ENCODE measurements at regions not wholly inside any gene's neighbourhood (a gene's known extent, or its start where the extent isn't known, plus 50 kb on each side); places are given as distances from the start of the nearest gene placed in this dataset.

GRCh38 chr1:99577313-99577712 lies 68.6 kb upstream of the PALMD start:
- Histone ChIP-seq H2AFZ (ENCODE audit: low read length) (no peak overlapping the region), H3K79me2 (ENCODE audit: insufficient read depth, low read length) (no peaks in the 10 kb centered on the region), H4K20me1 (ENCODE audit: insufficient read depth, low read length, poor library complexity, severe bottlenecking) (no peaks in the 10 kb centered on the region), H3K9ac (ENCODE audit: low read depth, low read length, poor library complexity, severe bottlenecking) (no peak overlapping the region), H3K4me3 (ENCODE audit: low read length, poor library complexity, severe bottlenecking) (no peak overlapping the region), H3K9me2 (replicated peaks; ENCODE audit: low read depth, low read length) (no peaks in the 10 kb centered on the region), H3K4me2 (ENCODE audit: low read depth, low read length, poor library complexity, severe bottlenecking) (no peak overlapping the region), H3K36me3 (ENCODE audit: insufficient read depth, low read length) (no peaks in the 10 kb centered on the region), H3K4me1 (ENCODE audit: insufficient read depth, low read length, poor library complexity, severe bottlenecking) (no peaks in the 10 kb centered on the region), H3F3A (ENCODE audit: low read depth) (no peaks in the 10 kb centered on the region), H3K27me3 (ENCODE audit: insufficient read depth, low read length, poor library complexity, severe bottlenecking) (no peaks in the 10 kb centered on the region), H3K9me3 (ENCODE audit: insufficient read depth, low read depth, low read length) (no peaks in the 10 kb centered on the region)
- TF ChIP-seq, protein P1, sequence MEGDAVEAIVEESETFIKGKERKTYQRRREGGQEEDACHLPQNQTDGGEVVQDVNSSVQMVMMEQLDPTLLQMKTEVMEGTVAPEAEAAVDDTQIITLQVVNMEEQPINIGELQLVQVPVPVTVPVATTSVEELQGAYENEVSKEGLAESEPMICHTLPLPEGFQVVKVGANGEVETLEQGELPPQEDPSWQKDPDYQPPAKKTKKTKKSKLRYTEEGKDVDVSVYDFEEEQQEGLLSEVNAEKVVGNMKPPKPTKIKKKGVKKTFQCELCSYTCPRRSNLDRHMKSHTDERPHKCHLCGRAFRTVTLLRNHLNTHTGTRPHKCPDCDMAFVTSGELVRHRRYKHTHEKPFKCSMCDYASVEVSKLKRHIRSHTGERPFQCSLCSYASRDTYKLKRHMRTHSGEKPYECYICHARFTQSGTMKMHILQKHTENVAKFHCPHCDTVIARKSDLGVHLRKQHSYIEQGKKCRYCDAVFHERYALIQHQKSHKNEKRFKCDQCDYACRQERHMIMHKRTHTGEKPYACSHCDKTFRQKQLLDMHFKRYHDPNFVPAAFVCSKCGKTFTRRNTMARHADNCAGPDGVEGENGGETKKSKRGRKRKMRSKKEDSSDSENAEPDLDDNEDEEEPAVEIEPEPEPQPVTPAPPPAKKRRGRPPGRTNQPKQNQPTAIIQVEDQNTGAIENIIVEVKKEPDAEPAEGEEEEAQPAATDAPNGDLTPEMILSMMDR (conservative IDR thresholded peaks at IDR 0.05; ENCODE audit: low read length): no peak
- TF ChIP-seq EZH2phosphoT487 (IDR thresholded peaks at IDR 0.05; ENCODE audit: borderline replicate concordance): no peak

- no peak overlapping the region for H3K4me3 ChIP-seq (ENCODE audit: low read length, poor library complexity, severe bottlenecking)
- no peak for TF ChIP-seq EZH2phosphoT487 (IDR thresholded peaks at IDR 0.05; ENCODE audit: borderline replicate concordance)
- TF ChIP-seq, protein P1 (conservative IDR thresholded peaks at IDR 0.05; ENCODE audit: low read length): no peak
- no peaks in the 10 kb centered on the region for H3K27me3 ChIP-seq (ENCODE audit: insufficient read depth, low read length, poor library complexity, severe bottlenecking)
- no peaks in the 10 kb centered on the region for H3K9me3 ChIP-seq (ENCODE audit: insufficient read depth, low read depth, low read length)
- no peaks in the 10 kb centered on the region for H3K79me2 ChIP-seq (ENCODE audit: insufficient read depth, low read length)
- H3K9ac ChIP-seq (ENCODE audit: low read depth, low read length, poor library complexity, severe bottlenecking): no peak overlapping the region
- no peaks in the 10 kb centered on the region for H3K9me2 ChIP-seq (replicated peaks; ENCODE audit: low read depth, low read length)
- H2AFZ ChIP-seq (ENCODE audit: low read length): no peak overlapping the region
- H3K36me3 ChIP-seq (ENCODE audit: insufficient read depth, low read length): no peaks in the 10 kb centered on the region
- H4K20me1 ChIP-seq (ENCODE audit: insufficient read depth, low read length, poor library complexity, severe bottlenecking): no peaks in the 10 kb centered on the region
- no peaks in the 10 kb centered on the region for H3F3A ChIP-seq (ENCODE audit: low read depth)
- H3K4me2 ChIP-seq (ENCODE audit: low read depth, low read length, poor library complexity, severe bottlenecking): no peak overlapping the region
- no peaks in the 10 kb centered on the region for H3K4me1 ChIP-seq (ENCODE audit: insufficient read depth, low read length, poor library complexity, severe bottlenecking)
Observed at GRCh38 chr1:99579691-99580172, 66.2 kb upstream of the PALMD start.

DNA sequence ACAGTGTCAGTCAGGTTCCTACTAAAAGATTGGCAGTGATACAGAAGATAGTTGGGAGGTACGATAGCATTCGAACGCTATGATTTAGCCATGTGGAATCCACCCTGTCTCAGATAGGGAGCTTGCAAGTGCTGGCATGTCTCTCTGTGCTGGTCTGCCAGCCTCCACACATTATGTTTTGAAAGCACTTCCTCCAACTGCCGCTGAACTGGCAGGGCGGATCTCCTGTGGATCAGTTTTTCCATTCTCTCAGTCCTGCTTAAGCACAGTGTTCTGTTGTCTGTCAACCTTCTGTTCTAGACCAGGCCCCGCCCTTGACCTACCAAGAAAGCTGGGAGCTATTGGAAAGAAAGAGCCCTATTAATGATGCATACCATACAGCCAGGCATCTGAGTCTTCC lies 65.5 kb upstream of the PALMD start:
- Histone ChIP-seq H3K4me3 (ENCODE audit: low read length, poor library complexity, severe bottlenecking) (no peak overlapping the region), H3K4me2 (ENCODE audit: low read depth, low read length, poor library complexity, severe bottlenecking) (no peak overlapping the region), H4K20me1 (ENCODE audit: insufficient read depth, low read length, poor library complexity, severe bottlenecking) (no peaks in the 10 kb centered on the region), H3K4me1 (ENCODE audit: insufficient read depth, low read length, poor library complexity, severe bottlenecking) (no peaks in the 10 kb centered on the region), H3K9me3 (ENCODE audit: insufficient read depth, low read depth, low read length) (no peaks in the 10 kb centered on the region), H3K27me3 (ENCODE audit: insufficient read depth, low read length, poor library complexity, severe bottlenecking) (no peaks in the 10 kb centered on the region), H3K9me2 (replicated peaks; ENCODE audit: low read depth, low read length) (no peaks in the 10 kb centered on the region), H2AFZ (ENCODE audit: low read length) (no peak overlapping the region), H3F3A (ENCODE audit: low read depth) (no peaks in the 10 kb centered on the region), H3K9ac (ENCODE audit: low read depth, low read length, poor library complexity, severe bottlenecking) (no peak overlapping the region), H3K36me3 (ENCODE audit: insufficient read depth, low read length) (no peaks in the 10 kb centered on the region), H3K79me2 (ENCODE audit: insufficient read depth, low read length) (no peaks in the 10 kb centered on the region)
- TF ChIP-seq EZH2phosphoT487 (IDR thresholded peaks at IDR 0.05; ENCODE audit: borderline replicate concordance): no peak
- TF ChIP-seq, protein P1 (conservative IDR thresholded peaks at IDR 0.05; ENCODE audit: low read length): no peak
